Retinal pigment epithelial cell (primary cell): ENCODE measurements at regions not wholly inside any gene's neighbourhood (a gene's known extent, or its start where the extent isn't known, plus 50 kb on each side); places are given as distances from the start of the nearest gene placed in this dataset.

Experiments
- DNase-seq: peaks from one replicate; pipeline ENCODE4 v3.0.0-alpha.2; 2010; ENCODE audit warnings: low read depth
- H3K4me3 ChIP-seq: 2 replicates; pipeline ENCODE4 v1.5.1; 2011; ENCODE audit warnings: mild to moderate bottlenecking, low read length, control low read depth, moderate library complexity
- CTCF ChIP-seq: conservative IDR thresholded peaks from 2 replicates; pipeline ENCODE4 v1.5.1; 2011; ENCODE audit warnings: low read depth, low read length, control low read depth, inconsistent platforms

GRCh38 chr4:187103351-187103750 is 379.7 kb upstream of the FAT1 start:
- no peak for DNase-seq
- no peak for TF ChIP-seq CTCF
- H3K4me3 ChIP-seq: no peak overlapping the region

GRCh38 chr4:187108845-187109244 is 385.2 kb upstream of the FAT1 start:
- H3K4me3 ChIP-seq: no peak overlapping the region
- no peak for TF ChIP-seq CTCF
- DNase-seq: no peak

- TF ChIP-seq CTCF: no peak
- no peak overlapping the region for H3K4me3 ChIP-seq
- DNase-seq: no peak
Observed at GRCh38 chr4:187109636-187110035, 386.0 kb upstream of the FAT1 start.

GRCh38 chr4:187118166-187118565 is 394.5 kb upstream of the FAT1 start:
- TF ChIP-seq CTCF: no peak
- no peak overlapping the region for H3K4me3 ChIP-seq
- DNase-seq: no peak

GRCh38 chr4:187118602-187119120 is 395.0 kb upstream of the FAT1 start:
- DNase-seq: no peak

GRCh38 chr4:187124331-187124730 is 400.7 kb upstream of the FAT1 start:
- no peak for DNase-seq
- no peak for TF ChIP-seq CTCF
- no peak overlapping the region for H3K4me3 ChIP-seq

More at GRCh38 chr4:187118602-187119120, 395.0 kb upstream of the FAT1 start:
- H3K4me3 ChIP-seq: no peak overlapping the region
- TF ChIP-seq CTCF: no peak

- no peak for TF ChIP-seq CTCF
- no peak overlapping the region for H3K4me3 ChIP-seq
- no peak for DNase-seq
Observed at GRCh38 chr4:187125062-187125461, 401.4 kb upstream of the FAT1 start.
